H1 (cell line): ENCODE measurements at regions not wholly inside any gene's neighbourhood (a gene's known extent, or its start where the extent isn't known, plus 50 kb on each side); places are given as distances from the start of the nearest gene placed in this dataset.

ENCODE experiments used
- RBBP5 ChIP-seq: IDR thresholded peaks from 2 replicates; pipeline ENCODE4 v1.7.1; 2012; ENCODE audit warnings: low read depth, mild to moderate bottlenecking, inconsistent platforms, low read length, moderate library complexity, borderline replicate concordance

DNA sequence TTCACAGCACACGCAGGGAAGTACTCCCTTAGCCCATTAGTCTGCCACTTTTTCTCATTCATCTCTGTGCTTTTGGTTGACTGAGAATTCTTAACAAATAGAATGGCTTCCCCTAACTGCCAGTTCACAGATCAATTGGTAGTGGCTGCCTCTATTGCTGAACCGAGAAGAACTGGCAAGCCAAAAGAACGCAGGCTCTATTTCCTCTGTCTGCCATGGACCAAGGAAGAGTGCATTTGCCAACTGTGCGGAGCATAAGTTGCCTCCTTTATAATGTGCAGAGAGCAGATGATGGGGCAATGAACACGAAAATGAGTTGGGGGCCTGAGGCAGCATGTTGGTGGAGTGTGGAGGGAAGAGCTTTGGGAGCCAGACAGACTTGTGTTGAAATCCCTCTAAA, 483.1 kb upstream of the CAMK1G start (continued):
- no peak for TF ChIP-seq RBBP5
- TF ChIP-seq, all 59 proteins: peak for 0
